Left ventricle myocardium inferior (tissue), 1 donor: ENCODE measurements at regions not wholly inside any gene's neighbourhood (a gene's known extent, or its start where the extent isn't known, plus 50 kb on each side); places are given as distances from the start of the nearest gene placed in this dataset.

Experiments
- DNase-seq: peaks from one replicate; pipeline ENCODE4 v3.0.0-alpha.2; 2020
- H3K27ac ChIP-seq: fragments of 200-600 bp; replicated peaks from 2 replicates; pipeline ENCODE4 v1.8.0; 2021
- H3K27me3 ChIP-seq: fragments of 200-600 bp; 2 replicates; pipeline ENCODE4 v1.8.0; 2021; ENCODE audit warnings: low read depth
- H3K36me3 ChIP-seq: fragments of 200-600 bp; 2 replicates; pipeline ENCODE4 v1.8.0; 2021
- H3K4me1 ChIP-seq: fragments of 200-600 bp; 2 replicates; pipeline ENCODE4 v1.8.0; 2021
- H3K4me3 ChIP-seq: fragments of 200-600 bp; 2 replicates; pipeline ENCODE4 v1.8.0; 2021; ENCODE audit warnings: mild to moderate bottlenecking, moderate library complexity
- H3K9me3 ChIP-seq: fragments of 200-600 bp; replicated peaks from 2 replicates; pipeline ENCODE4 v1.8.0; 2021
- CTCF ChIP-seq: fragments of 200-600 bp; IDR thresholded peaks from 2 replicates; pipeline ENCODE4 v1.8.0; 2021; ENCODE audit warnings: antibody characterized with exemption, mild to moderate bottlenecking, borderline replicate concordance
- intact Hi-C: fragments of 100-400 bp; cut with micrococcal nuclease; formaldehyde crosslinking; loops from one replicate; pipeline ENCODE4 v1.11.0; 2022
- donor health status: DM: no; HTN: yes; CAD: no; lungs with severe emphysema.

GRCh38 chr17:14596224-14596623 lies 295.3 kb downstream of the HS3ST3B1 start:
- H3K27me3 ChIP-seq = peaks cover 46% of the 10 kb centered on the region
- H3K36me3 ChIP-seq = no peaks in the 10 kb centered on the region
- no peak overlapping the region for H3K27ac ChIP-seq
- H3K9me3 ChIP-seq = peaks cover 8% of the 10 kb centered on the region
- DNase-seq = no peak
- no peak for TF ChIP-seq CTCF
- intact Hi-C loops = no loop called here
- H3K4me3 ChIP-seq = no peak overlapping the region
- no peaks in the 10 kb centered on the region for H3K4me1 ChIP-seq

- Histone ChIP-seq H3K27ac (no peak overlapping the region), H3K9me3 (peaks cover 5% of the 10 kb centered on the region), H3K4me3 (no peak overlapping the region), H3K27me3 (peaks cover 52% of the 10 kb centered on the region), H3K4me1 (no peaks in the 10 kb centered on the region), H3K36me3 (no peaks in the 10 kb centered on the region)
- DNase-seq = no peak
- intact Hi-C loops = no loop called here
- TF ChIP-seq CTCF = no peak
Measured at GRCh38 chr17:14595656-14596055, 294.8 kb downstream of the HS3ST3B1 start.

DNA sequence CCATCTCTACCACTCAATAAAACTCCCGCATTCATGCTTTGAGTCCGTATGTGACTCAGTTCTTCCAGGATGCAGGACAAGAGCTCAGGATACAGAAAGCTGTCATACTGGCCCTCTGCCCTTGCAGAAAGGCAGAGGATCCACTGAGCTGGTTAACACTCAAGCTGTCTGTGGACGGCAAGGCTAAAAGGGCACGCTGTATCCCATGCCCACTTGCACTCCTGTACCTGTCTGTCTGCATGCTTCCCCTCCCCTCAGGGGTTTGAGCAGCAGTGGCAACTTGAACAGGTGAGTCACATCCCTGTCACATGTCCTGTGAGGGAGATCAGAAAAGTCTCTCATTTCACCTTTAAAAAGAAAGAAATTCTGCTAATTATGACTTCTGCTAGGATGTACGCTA lies 293.8 kb downstream of the HS3ST3B1 start:
- peaks cover 59% of the 10 kb centered on the region for H3K27me3 ChIP-seq
- intact Hi-C loops = no loop called here
- no peaks in the 10 kb centered on the region for H3K4me1 ChIP-seq
- DNase-seq = no peak
- H3K27ac ChIP-seq = no peak overlapping the region
- no peaks in the 10 kb centered on the region for H3K36me3 ChIP-seq
- no peak overlapping the region for H3K4me3 ChIP-seq
- no peak for TF ChIP-seq CTCF
- no peaks in the 10 kb centered on the region for H3K9me3 ChIP-seq

DNA sequence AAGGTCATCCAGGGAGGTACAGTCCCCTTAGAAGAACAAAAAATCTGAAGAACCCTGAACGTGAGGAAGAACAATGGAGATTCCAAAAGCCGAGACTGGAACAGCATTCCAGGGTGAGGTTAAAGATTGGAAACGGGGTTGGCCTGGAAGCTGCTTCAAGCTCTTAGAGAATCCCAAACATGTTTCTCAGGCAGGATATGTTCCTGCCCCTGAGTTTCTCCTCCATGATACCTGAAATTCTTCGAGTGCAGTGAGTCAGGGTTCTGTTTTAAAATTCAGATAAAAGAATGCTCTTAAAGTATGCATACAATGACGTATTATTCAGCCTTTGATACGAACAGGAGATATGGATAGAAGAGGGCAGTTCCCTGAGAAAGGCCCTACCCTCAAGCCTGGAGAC lies 293.1 kb downstream of the HS3ST3B1 start:
- intact Hi-C loops = no loop called here
- H3K27me3 ChIP-seq = peaks cover 66% of the 10 kb centered on the region
- H3K4me3 ChIP-seq = no peak overlapping the region
- DNase-seq = no peak
- no peaks in the 10 kb centered on the region for H3K36me3 ChIP-seq
- H3K27ac ChIP-seq = no peak overlapping the region
- H3K9me3 ChIP-seq = no peaks in the 10 kb centered on the region
- no peaks in the 10 kb centered on the region for H3K4me1 ChIP-seq
- TF ChIP-seq CTCF = no peak

- intact Hi-C loops = no loop called here
Measured at GRCh38 chr17:14590459-14591250, 289.8 kb downstream of the HS3ST3B1 start.

More at GRCh38 chr17:14590459-14591250, 289.8 kb downstream of the HS3ST3B1 start:
- Histone ChIP-seq H3K9me3 (no peaks in the 10 kb centered on the region), H3K27ac (no peak overlapping the region), H3K27me3 (peaks cover 40% of the 10 kb centered on the region), H3K4me3 (no peak overlapping the region), H3K36me3 (no peaks in the 10 kb centered on the region), H3K4me1 (no peaks in the 10 kb centered on the region)
- TF ChIP-seq CTCF = no peak
- no peak for DNase-seq
